GM10266 (cell line): ENCODE measurements at regions not wholly inside any gene's neighbourhood (a gene's known extent, or its start where the extent isn't known, plus 50 kb on each side); places are given as distances from the start of the nearest gene placed in this dataset.

Experiments
- DNase-seq: peaks from one replicate; pipeline ENCODE4 v3.0.0; 2012; ENCODE audit errors: extremely low spot score
- TF ChIP-seq, protein P1 (sequence below): IDR thresholded peaks from 2 replicates; pipeline ENCODE4 v1.5.1; 2012; ENCODE audit warnings: mild to moderate bottlenecking, low read depth; ENCODE audit not compliant: control insufficient read depth, insufficient read depth; ENCODE audit errors: missing control alignments

DNA sequence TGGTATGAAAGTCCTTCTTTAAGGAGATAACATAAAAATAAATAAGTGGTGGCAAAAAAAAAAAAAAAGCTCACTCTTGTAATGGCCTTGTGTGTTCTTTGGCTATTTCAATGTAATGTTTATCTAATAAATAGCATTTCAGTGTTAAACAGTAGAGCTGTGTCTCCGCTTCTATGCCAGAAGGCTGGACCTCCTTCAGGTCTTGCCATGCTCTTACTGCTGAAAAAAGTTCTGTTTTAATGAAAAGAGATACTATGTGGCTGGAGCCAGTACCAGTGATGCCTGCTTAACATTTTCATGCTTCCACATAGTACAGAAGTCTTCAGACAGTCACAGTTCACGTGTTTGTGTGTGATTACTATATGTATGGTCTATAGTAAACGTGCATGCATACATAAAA, 74.1 kb upstream of the PRICKLE1 start:
- no peak for DNase-seq

DNA sequence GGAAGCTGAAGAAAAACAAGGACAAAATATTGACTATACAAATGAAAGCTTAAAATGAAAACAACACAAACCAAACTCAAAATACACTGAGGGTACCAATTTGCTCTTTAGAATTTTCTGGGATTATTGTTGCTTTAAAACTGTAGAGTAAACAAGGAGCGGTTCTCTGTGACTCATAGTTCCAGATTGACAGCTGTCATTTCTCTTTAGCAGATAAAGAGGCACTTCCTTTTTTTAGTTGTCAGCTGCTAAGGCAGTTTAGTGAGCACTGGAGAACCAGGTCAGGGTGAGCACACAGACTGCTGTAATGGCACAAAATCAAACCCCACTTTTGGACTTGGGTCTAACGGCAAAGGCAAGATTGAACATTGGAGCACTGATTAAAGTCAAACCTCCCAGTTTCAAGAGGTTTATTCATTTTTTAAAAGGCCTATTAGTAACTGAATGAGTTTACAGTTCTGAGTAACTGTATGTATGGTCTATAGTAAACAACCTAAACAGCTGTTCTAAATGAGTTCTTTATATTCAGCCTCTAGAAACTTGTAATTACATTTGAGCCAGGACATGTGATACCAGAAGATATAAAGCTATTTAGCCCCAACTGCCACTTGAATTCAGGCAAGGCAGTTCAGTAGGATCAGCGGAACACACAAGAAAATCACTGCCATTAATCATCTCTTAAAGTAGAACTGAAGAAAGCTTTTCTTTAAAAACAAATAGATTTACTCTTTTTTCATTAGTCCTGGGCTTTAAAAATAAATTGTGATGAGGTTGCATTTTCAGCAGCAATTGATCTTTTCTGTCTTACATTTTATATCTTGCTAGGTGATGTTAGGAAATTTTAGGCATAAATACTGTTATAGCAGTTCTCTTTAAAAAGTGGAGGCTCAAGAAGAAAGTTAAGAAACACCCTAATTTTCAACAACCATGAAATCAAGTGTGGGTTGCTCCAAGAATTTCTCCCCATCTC, 71.7 kb upstream of the PRICKLE1 start:
- TF ChIP-seq, protein P1, sequence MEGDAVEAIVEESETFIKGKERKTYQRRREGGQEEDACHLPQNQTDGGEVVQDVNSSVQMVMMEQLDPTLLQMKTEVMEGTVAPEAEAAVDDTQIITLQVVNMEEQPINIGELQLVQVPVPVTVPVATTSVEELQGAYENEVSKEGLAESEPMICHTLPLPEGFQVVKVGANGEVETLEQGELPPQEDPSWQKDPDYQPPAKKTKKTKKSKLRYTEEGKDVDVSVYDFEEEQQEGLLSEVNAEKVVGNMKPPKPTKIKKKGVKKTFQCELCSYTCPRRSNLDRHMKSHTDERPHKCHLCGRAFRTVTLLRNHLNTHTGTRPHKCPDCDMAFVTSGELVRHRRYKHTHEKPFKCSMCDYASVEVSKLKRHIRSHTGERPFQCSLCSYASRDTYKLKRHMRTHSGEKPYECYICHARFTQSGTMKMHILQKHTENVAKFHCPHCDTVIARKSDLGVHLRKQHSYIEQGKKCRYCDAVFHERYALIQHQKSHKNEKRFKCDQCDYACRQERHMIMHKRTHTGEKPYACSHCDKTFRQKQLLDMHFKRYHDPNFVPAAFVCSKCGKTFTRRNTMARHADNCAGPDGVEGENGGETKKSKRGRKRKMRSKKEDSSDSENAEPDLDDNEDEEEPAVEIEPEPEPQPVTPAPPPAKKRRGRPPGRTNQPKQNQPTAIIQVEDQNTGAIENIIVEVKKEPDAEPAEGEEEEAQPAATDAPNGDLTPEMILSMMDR: no peak
- DNase-seq: no peak

More for the DNA sequence above, 74.1 kb upstream of the PRICKLE1 start:
- TF ChIP-seq, protein P1: no peak

DNA sequence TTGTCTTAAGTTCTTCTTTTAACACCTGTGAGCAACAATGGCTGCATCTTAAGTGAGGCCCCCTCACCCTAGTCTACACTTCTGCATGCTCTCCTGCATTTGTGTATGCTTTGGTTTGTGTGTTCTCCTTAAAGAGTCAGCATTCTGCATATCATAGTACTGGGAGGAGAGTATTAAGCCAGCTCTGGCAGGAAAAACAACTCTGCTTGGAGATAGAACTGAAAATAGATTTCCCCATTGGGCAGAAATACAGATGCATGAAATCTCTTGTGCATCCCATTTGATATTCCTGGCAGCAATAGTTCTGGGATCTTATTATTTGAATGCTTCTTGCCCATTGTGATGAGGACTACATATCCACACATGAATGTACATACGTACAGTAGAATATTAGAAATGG, 70.6 kb upstream of the PRICKLE1 start:
- DNase-seq: no peak
- TF ChIP-seq, protein P1: no peak

DNA sequence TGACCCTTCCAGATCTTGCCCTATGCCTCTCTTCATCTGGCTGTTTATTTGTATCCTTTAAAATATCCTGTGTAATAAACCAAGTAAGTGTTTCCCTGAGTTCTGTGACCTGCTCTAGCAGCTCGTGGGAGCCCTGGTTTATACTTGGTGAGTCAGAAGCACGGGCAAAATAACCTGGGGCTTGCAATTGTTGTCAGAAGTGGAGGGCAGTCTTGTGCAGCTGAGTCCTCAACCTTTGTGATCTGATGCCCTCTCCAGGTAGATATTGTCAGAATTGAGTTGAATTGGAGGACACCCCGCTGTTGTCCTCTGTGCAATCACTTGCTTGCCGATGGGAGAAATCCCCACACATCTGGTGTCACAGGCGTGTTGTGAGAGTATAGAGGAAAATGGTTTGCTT, 62.5 kb upstream of the PRICKLE1 start:
- TF ChIP-seq, protein P1: no peak
- no peak for DNase-seq

DNA sequence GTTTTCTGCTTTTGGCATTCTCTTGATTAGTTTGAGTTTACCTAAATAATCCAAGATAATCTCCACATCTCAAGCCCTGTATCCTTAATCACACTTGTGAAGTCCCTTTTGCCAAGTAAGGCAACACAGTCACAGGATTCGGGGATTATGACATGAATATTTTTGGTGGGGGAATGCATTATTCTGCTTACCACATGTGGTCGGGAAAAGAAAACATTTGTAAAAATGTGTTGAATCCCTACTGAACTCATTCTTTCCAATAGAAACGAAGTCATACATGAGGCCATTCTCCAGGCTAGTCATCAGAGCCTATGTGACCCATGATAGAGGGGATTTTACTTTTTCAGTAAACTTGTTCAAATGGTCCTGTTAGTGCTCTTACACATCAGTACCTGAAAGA, 58.5 kb upstream of the PRICKLE1 start:
- TF ChIP-seq, protein P1: no peak
- no peak for DNase-seq

DNA sequence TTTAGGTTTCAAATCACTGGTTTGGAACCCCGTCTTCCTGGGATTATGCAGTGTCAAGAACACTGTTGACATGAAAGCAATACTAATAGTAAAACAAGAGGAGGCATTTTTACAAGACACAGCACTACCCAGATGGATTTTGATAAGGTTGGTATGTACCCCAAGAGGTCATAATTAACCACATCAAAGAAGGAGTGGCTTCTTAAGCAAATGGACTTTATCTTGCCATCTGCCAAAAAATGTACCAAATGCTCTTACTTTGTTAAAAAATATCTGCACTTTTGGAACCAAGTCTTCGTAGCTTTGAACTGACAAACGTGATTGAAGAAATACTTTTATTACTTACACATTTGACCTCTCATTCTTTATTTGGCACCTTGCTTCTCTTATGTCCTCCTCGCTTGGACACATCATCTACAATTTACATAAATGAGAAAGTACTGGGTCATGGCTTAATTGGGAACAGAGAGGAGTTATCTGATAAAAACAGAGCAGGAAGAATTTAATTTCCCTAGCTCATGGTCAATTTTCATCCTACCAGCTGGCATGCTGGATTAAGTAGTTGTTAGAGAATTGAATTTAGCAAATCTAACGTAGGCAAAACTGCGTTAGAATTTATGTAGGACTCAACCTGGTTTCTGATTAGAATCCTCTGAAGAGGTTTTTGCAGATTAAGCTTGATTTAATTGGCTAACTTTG, 54.5 kb upstream of the PRICKLE1 start:
- no peak for DNase-seq
- TF ChIP-seq, protein P1: no peak
